ENCODE measurements at regions not wholly inside any gene's neighbourhood (a gene's known extent, or its start where the extent isn't known, plus 50 kb on each side); places are given as distances from the start of the nearest gene placed in this dataset.
"Not testable (repeated sequence)": the region's sequence is repeated elsewhere in the genome, so short reads cannot be mapped to it uniquely, and the experiment has no call there.

DNA sequence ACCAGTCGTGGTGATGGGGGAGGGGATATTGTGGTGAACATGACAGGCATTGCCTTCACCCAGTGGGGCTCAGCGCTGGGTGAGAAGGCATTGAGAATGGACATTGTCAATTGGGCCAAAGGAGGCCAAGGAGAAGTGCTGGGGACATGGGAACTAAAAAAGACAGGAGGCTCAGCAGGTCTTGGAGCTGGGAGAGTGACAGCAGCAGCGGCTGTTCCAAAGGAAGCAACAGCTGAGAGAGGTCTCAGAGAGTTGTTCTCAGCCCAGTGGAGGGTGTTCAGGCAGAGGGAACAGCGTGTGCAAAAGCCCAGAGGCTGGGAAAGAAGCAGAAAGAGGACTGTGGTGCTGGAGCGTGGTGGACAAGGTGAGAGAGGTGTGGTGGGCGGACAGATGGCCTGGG lies 56.6 kb upstream of the ASNS start:
- H3K4me3 ChIP-seq (ENCODE audit: low read length in 2 of 2); H3K27ac ChIP-seq (ENCODE audit: low read depth in 1 of 2, low read length in 1 of 2); DNase-seq (ENCODE audit: low read depth in 6 of 9, low spot score in 9 of 9); H3K9me3 ChIP-seq (ENCODE audit: control insufficient read depth in 2 of 2, insufficient read depth in 1 of 2, low read length in 1 of 2); H3K4me1 ChIP-seq (ENCODE audit: control insufficient read depth in 2 of 2, insufficient read depth in 2 of 2, low read length in 2 of 2); H3K27me3 ChIP-seq (ENCODE audit: control insufficient read depth in 2 of 2, insufficient read depth in 1 of 2, low read length in 1 of 2); H3K36me3 ChIP-seq (ENCODE audit: control insufficient read depth in 2 of 2, insufficient read depth in 2 of 2, low read length in 1 of 2): not testable (repeated sequence)
- WGBS, result 95% methylated on average over 6 of the region's 6 CpGs

GRCh38 chr7:97927790-97928748 lies 55.9 kb upstream of the ASNS start:
- not testable (repeated sequence) for H3K27me3 ChIP-seq (ENCODE audit: control insufficient read depth in 2 of 2, insufficient read depth in 1 of 2, low read length in 1 of 2); H3K9me3 ChIP-seq (ENCODE audit: control insufficient read depth in 2 of 2, insufficient read depth in 1 of 2, low read length in 1 of 2); H3K4me1 ChIP-seq (ENCODE audit: control insufficient read depth in 2 of 2, insufficient read depth in 2 of 2, low read length in 2 of 2); H3K27ac ChIP-seq (ENCODE audit: low read depth in 1 of 2, low read length in 1 of 2); H3K36me3 ChIP-seq (ENCODE audit: control insufficient read depth in 2 of 2, insufficient read depth in 2 of 2, low read length in 1 of 2)
- DNase-seq (ENCODE audit: low read depth in 6 of 9, low spot score in 9 of 9), result peak; percentile 4 to 65 (median 28)
- peak overlapping the region in 1 of 2 donors; percentile 46 for H3K4me3 ChIP-seq (ENCODE audit: low read length in 2 of 2)
- 8% methylated on average over 80 of the region's 80 CpGs for WGBS
